DND-41 (cell line): ENCODE measurements at regions not wholly inside any gene's neighbourhood (a gene's known extent, or its start where the extent isn't known, plus 50 kb on each side); places are given as distances from the start of the nearest gene placed in this dataset.

Source experiments
- EZH2 ChIP-seq: IDR thresholded peaks from 3 replicates; pipeline ENCODE4 v1.6.1; 2012; ENCODE audit warnings: borderline replicate concordance, low read depth, mild to moderate bottlenecking, moderate library complexity, low read length, inconsistent platforms; ENCODE audit not compliant: severe bottlenecking
- TF ChIP-seq, protein P1 (sequence below): IDR thresholded peaks from 2 replicates; pipeline ENCODE4 v1.5.1; 2012; ENCODE audit warnings: borderline replicate concordance, low read length, moderate library complexity, mild to moderate bottlenecking; ENCODE audit not compliant: poor library complexity, severe bottlenecking; ENCODE audit errors: extremely low read depth

DNA sequence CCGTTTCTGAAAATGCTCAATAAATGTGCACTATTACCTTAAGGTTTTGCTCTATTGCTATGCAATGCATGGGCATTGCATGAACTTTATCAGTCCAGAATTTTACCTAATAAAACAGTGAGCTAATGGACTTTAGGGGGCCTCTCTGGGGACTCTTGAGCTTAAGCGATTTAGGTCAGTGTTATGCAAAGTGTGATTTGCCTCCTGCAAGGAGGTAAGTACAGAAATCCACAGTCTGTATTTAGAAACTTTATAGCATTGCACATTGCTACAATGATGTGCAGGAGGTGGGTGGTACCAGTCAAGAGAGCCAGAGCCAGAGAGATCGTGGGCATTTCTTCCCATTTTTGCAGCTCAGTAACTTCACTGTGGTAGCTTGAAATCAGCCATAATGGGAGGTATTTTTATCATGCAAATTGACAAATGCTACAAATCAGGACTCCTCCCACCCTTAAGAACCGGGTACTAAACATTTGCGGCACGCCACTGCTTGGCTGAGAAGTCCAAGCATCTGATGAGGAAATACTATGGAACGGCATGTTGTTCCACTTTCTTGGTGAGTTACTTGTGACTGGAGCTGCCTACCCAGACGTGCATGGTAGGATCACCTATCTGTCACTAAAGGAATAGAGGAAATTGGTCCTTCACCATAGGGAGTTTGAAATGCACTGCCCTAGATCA lies 174.6 kb upstream of the PGRMC2 start:
- TF ChIP-seq, protein P1, sequence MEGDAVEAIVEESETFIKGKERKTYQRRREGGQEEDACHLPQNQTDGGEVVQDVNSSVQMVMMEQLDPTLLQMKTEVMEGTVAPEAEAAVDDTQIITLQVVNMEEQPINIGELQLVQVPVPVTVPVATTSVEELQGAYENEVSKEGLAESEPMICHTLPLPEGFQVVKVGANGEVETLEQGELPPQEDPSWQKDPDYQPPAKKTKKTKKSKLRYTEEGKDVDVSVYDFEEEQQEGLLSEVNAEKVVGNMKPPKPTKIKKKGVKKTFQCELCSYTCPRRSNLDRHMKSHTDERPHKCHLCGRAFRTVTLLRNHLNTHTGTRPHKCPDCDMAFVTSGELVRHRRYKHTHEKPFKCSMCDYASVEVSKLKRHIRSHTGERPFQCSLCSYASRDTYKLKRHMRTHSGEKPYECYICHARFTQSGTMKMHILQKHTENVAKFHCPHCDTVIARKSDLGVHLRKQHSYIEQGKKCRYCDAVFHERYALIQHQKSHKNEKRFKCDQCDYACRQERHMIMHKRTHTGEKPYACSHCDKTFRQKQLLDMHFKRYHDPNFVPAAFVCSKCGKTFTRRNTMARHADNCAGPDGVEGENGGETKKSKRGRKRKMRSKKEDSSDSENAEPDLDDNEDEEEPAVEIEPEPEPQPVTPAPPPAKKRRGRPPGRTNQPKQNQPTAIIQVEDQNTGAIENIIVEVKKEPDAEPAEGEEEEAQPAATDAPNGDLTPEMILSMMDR: no peak
- TF ChIP-seq EZH2: no peak
